Tibial artery (tissue), 4 donors: ENCODE measurements at regions not wholly inside any gene's neighbourhood (a gene's known extent, or its start where the extent isn't known, plus 50 kb on each side); places are given as distances from the start of the nearest gene placed in this dataset.

ENCODE experiments used
- DNase-seq, 2 donors: peaks; one replicate each; pipeline ENCODE4 v3.0.0-alpha.2; 2019
- H3K27ac ChIP-seq, 2 donors: fragments of 200-600 bp; sonication (generic) in 1 of 2; 1 replicate in 1 of 2; 2 replicates in 1 of 2; pipeline ENCODE4 v1.5.1; 2018 to 2019; ENCODE audit warnings: mild to moderate bottlenecking in 1 of 2
- H3K27me3 ChIP-seq, 2 donors: fragments of 200-600 bp; sonication (generic) in 1 of 2; one replicate each; pipeline versions ENCODE4 v1.5.1 to v1.6.0; 2016 to 2019
- H3K36me3 ChIP-seq, 3 donors: fragments of 200-600 bp; sonication (generic) in 2 of 3; one replicate each; pipeline ENCODE4 v1.5.1; 2016 to 2019; ENCODE audit warnings: mild to moderate bottlenecking in 2 of 3
- H3K4me1 ChIP-seq, 4 donors: fragments of 200-600 bp; sonication (generic) in 2 of 4; 1 replicate in 3 of 4; 2 replicates in 1 of 4; pipeline ENCODE4 v1.5.1; 2016 to 2019
- H3K4me3 ChIP-seq, 2 donors: fragments of 200-600 bp; sonication (generic) in 1 of 2; 1 replicate in 1 of 2; 2 replicates in 1 of 2; pipeline ENCODE4 v1.5.1; 2018 to 2019; ENCODE audit warnings: mild to moderate bottlenecking in 2 of 2
- H3K9me3 ChIP-seq, 3 donors: fragments of 200-600 bp; sonication (generic) in 1 of 3; one replicate each; pipeline ENCODE4 v1.5.1; 2016 to 2019
- CTCF ChIP-seq, 2 experiments: fragments of 200-600 bp in 1 of 2; fragments of 450-650 bp in 1 of 2; IDR thresholded peaks; one replicate each; pipeline ENCODE4 v1.5.1; 2017 to 2019; ENCODE audit warnings: antibody characterized with exemption in 2 of 2, mild to moderate bottlenecking in 1 of 2, moderate library complexity in 1 of 2
- intact Hi-C: fragments of 100-400 bp; cut with DNase I; formaldehyde crosslinking; loops from one replicate; pipeline ENCODE4 v1.15.0; 2023; ENCODE audit warnings: low total_unique reads

DNA sequence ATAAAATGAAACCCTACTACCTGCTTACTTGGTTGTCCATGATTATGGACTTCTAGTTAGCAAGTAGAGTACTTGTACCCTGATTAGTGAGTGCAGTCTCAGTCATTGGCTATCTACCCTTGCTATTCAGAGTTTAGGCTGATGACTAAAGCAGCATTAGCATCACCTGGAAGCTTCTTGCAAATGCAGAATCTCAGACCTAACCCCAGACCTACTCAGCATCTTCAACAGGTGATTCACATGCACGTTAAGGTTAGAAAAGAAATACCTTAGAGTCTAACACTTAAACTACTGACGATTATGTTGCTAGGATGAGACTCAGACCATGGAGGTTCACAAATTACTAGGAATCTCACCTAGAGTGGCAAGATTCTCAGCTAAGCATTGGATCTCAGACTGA is 399.9 kb upstream of the FANCL start:
- TF ChIP-seq CTCF (IDR thresholded peaks at IDR 0.05): no peak
- intact Hi-C loops: no loop called here
- no peaks in the 10 kb centered on the region for H3K27me3 ChIP-seq
- H3K4me1 ChIP-seq: no peaks in the 10 kb centered on the region
- H3K36me3 ChIP-seq: no peaks in the 10 kb centered on the region
- no peaks in the 10 kb centered on the region for H3K9me3 ChIP-seq
- H3K4me3 ChIP-seq: no peak overlapping the region
- no peak overlapping the region for H3K27ac ChIP-seq
- DNase-seq: no peak

DNA sequence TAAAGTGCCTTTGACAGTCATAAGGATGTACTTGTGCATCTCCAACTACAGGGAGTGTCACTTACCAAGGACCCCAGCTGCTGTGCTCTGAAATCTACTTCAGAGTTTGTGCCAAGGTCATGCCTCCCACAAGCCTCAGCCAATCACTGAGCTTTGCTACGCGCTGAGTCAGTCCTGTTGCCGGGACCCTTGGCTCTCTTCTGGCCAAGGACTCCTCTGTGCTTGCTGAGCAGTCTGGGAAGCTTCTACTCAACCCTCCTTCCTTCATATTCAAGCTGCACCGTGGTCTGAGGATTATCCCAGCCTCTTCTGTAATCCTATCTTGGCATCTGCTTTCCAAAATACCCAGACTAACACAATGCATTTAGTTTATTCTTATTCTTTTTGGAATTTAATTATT is 398.9 kb upstream of the FANCL start:
- intact Hi-C loops: no loop called here
- no peaks in the 10 kb centered on the region for H3K27me3 ChIP-seq
- no peak overlapping the region for H3K27ac ChIP-seq
- DNase-seq: no peak
- no peaks in the 10 kb centered on the region for H3K9me3 ChIP-seq
- TF ChIP-seq CTCF (IDR thresholded peaks at IDR 0.05): no peak
- H3K36me3 ChIP-seq: no peaks in the 10 kb centered on the region
- no peaks in the 10 kb centered on the region for H3K4me1 ChIP-seq
- no peak overlapping the region for H3K4me3 ChIP-seq

GRCh38 chr2:58638256-58638805 is 397.2 kb upstream of the FANCL start:
- no peak for TF ChIP-seq CTCF (IDR thresholded peaks at IDR 0.05)
- no peaks in the 10 kb centered on the region for H3K9me3 ChIP-seq
- H3K4me3 ChIP-seq: no peak overlapping the region
- no peaks in the 10 kb centered on the region for H3K4me1 ChIP-seq
- no peaks in the 10 kb centered on the region for H3K36me3 ChIP-seq
- no peaks in the 10 kb centered on the region for H3K27me3 ChIP-seq
- intact Hi-C loops: no loop called here
- H3K27ac ChIP-seq: no peak overlapping the region
- DNase-seq: no peak

DNA sequence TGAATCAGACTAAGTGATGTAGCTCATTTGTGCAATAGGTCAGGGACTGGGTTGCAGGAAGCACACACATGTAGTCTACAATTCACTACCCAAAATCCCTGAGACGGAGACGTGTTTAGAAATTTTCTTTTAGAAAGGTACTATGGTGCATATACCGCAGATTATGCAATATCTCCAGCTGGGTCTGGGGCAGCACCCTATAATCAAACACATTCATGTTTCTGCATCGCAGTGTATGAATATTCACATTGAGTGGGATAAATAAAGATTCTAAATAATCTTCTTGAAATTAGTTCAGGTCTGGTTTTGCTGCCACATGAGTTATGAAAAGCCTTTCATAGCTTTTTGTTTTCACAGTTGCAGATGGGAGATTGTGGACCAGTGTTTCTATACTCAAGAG is 395.7 kb upstream of the FANCL start:
- no peaks in the 10 kb centered on the region for H3K4me1 ChIP-seq
- TF ChIP-seq CTCF (IDR thresholded peaks at IDR 0.05): no peak
- no peaks in the 10 kb centered on the region for H3K27me3 ChIP-seq
- DNase-seq: no peak
- H3K9me3 ChIP-seq: no peaks in the 10 kb centered on the region
- intact Hi-C loops: no loop called here
- no peak overlapping the region for H3K27ac ChIP-seq
- H3K4me3 ChIP-seq: no peak overlapping the region
- no peaks in the 10 kb centered on the region for H3K36me3 ChIP-seq

- H3K27ac ChIP-seq: no peak overlapping the region
- no peak for TF ChIP-seq CTCF (IDR thresholded peaks at IDR 0.05)
- H3K9me3 ChIP-seq: no peaks in the 10 kb centered on the region
- H3K4me3 ChIP-seq: no peak overlapping the region
- DNase-seq: no peak
- no peaks in the 10 kb centered on the region for H3K27me3 ChIP-seq
- no peaks in the 10 kb centered on the region for H3K4me1 ChIP-seq
- H3K36me3 ChIP-seq: no peaks in the 10 kb centered on the region
- intact Hi-C loops: no loop called here
These were observed 394.8 kb upstream of the FANCL start for GRCh38 chr2:58635801-58636375.
